ENCODE measurements at regions not wholly inside any gene's neighbourhood (a gene's known extent, or its start where the extent isn't known, plus 50 kb on each side); places are given as distances from the start of the nearest gene placed in this dataset.

GRCh38 chr1:239647964-239648632 is 261.7 kb downstream of the CHRM3 start (continued):
- TF ChIP-seq MAX (IDR thresholded peaks at IDR 0.05) (no peak), POU5F1 (IDR thresholded peaks at IDR 0.05; ENCODE audit: low read depth, low read length) (no peak), SP1 (IDR thresholded peaks at IDR 0.05; ENCODE audit: low read depth, low read length) (no peak), SRF (IDR thresholded peaks at IDR 0.05; ENCODE audit: low read depth, low read length) (no peak), KDM5A (IDR thresholded peaks at IDR 0.05; ENCODE audit: low read length) (no peak), KDM4A (IDR thresholded peaks at IDR 0.05; ENCODE audit: low read depth, low read length, severe bottlenecking) (no peak), RNF2 (IDR thresholded peaks at IDR 0.05; ENCODE audit: borderline replicate concordance, low read depth, low read length, missing control alignments, poor library complexity, severe bottlenecking) (no peak), SP2 (IDR thresholded peaks at IDR 0.05; ENCODE audit: low read length) (no peak), ATF2 (IDR thresholded peaks at IDR 0.05; ENCODE audit: low read length) (no peak)

All from H1 (cell line).